ENCODE measurements at regions not wholly inside any gene's neighbourhood (a gene's known extent, or its start where the extent isn't known, plus 50 kb on each side); places are given as distances from the start of the nearest gene placed in this dataset.
A peak's percentile ranks its signal among the peaks of the same experiment; 100 is the strongest.

- no peak for FAIRE-seq
Observed at GRCh38 chr2:111219285-111219684, 98.6 kb downstream of the BCL2L11 start.

- FAIRE-seq: no peak
Observed at GRCh38 chr2:111219734-111220505, 99.2 kb downstream of the BCL2L11 start.

DNA sequence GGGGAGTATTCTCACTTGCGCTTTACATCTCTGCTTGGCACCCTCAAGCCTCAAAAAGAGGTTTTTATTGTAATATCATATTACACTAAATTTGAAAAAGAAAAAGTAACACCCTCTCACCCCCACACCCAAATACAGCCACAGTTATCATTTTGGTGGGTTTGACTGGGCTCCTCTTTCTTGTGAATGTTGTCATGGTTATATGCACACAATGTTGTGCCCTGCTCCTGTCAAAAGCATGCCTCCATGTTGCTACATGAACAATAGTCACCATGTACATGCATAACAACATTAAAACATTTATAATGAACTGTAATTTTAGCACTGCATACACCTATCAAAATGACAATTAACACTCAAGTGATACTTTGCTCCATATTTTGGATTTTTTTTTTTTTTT, 100.2 kb downstream of the BCL2L11 start:
- no peak for FAIRE-seq

DNA sequence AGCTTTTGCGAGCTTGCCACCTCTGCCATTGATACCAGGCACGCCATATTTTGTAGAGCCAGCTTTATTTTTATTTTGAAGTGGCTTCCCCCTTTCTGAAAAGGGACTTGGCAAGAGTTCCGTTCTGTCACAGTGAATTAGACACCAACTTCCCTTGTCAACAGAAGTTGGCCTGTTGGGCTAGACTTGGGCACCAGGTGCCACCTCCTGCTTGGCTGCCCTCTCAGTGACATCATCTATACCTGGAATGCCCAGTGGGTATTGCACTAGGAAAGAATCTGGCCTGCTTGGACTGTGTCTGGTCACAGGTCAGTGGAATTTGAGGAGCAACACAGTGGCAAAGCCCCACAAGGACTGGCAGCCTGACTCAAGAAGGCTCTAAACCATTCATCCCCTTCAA, 101.0 kb downstream of the BCL2L11 start:
- no peak for FAIRE-seq

- FAIRE-seq: no peak
Observed at GRCh38 chr2:111222204-111222866, 101.6 kb downstream of the BCL2L11 start.

GRCh38 chr2:111225856-111226255, 105.1 kb downstream of the BCL2L11 start:
- no peak for FAIRE-seq

DNA sequence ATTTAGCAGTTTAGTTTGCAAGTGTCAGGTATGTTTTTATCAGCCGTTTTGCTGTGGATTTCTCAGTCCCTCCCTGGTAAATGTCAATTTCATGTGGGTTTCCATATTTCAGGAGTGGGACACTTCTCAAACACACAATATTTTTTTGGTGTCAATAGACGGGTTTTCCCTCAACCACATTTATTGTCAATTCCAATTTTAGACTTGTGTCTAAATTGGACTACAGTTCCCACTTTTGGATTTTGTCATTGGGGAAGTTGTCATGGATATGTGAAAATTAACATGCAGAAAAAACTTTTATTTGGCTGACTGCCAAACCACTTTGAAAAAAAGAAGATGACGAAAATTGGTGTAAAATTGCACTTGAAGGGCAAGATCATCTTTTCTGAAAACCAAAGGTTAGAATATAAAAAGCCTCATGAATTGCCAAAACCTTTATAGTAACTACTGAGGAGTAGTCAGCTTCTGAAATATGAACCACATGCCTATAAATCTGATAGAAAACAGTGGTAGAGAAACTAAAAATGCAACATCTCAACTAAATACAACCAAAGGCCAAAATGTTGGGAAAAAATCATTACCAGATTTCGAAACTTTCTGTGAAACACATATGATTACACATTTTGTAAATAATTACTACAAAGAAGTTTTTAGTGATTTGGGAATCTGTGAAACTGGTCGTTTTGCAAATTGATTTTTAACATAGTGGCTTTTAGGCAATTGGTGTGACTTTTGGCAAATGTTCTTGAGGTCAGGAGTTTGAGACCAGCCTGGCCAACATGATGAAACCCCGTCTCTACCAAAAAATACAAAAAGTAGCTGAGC, 106.4 kb downstream of the BCL2L11 start:
- FAIRE-seq: peak; percentile 12

DNA sequence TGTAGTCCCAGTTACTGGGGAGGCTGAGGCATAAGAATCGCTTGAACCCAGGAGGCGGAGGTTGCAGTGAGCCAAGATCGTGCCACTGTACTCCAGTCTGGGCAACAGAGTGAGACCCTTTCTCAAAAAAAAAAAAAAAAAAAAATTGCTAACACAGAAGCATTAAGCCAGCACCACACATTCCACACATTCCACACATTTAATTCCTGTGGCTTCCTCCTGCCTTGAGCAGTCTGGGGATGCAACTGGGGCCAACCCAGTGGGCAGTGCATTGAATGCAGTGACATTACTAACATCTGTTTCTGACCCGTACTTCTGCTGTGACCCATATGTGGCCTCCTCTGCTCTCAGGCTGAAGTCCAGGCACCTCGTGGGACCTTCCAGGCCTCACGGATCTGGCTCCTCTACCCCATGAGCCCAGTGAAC, 107.0 kb downstream of the BCL2L11 start:
- no peak for FAIRE-seq

GRCh38 chr2:111231532-111232252, 111.0 kb downstream of the BCL2L11 start:
- FAIRE-seq: no peak

- FAIRE-seq: no peak
Observed at GRCh38 chr2:111235192-111236015, 114.7 kb downstream of the BCL2L11 start.

- no peak for FAIRE-seq
Observed at GRCh38 chr2:111236025-111236424, 115.3 kb downstream of the BCL2L11 start.

- FAIRE-seq: no peak
Observed at GRCh38 chr2:111238296-111238695, 117.6 kb downstream of the BCL2L11 start.

GRCh38 chr2:111239107-111239506, 118.4 kb downstream of the BCL2L11 start:
- FAIRE-seq: no peak

DNA sequence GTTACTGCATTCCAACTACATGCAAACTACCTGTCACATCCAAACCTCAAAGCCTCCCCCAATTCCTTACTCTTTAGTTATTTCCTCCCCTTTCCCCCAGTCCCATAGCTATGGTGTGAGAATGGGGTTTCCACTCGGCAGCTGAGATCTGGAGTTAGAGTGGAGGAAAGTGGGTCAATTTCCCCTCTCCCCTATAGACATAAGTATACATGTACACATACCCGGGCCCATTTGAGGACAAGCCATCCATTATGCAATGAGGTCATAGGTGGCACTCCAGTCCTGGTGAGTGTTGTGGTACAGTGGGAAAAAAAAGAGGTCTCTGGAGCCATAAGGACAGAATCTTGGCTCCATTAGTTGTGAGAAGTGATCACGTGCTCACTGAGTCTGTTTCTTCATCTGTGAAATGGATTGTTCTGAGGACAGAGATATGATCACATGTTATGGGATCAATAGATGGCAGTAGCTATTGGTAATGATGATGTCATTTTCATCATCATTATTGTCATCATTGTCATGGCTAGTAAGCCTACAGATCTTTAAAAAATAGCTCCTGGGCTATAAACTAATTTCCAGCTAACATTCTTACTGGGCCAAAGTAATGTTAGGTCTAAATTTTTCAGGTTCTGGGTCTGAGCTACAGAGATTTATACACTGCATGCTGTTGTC, 119.0 kb downstream of the BCL2L11 start:
- no peak for FAIRE-seq

- FAIRE-seq: no peak
Observed at GRCh38 chr2:111243295-111243694, 122.6 kb downstream of the BCL2L11 start.

DNA sequence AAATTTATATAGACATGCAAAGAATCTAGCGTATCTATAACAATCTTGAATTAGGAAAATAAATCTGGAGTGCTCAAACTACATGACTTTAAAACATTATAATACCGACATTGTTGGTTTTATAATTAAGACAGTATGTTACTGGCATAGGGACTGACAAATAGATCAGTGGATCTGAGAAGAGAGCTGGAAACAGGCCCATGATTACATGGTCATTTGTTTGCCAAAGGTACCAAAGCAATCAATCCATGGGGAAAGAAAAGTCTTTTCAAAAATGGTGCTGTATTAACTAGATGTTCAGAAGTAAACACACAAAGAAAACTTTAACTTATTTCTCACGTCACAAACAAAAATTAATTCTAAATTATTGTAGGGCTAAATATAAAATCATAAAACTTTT, 124.2 kb downstream of the BCL2L11 start:
- no peak for FAIRE-seq

- FAIRE-seq: no peak
Observed at GRCh38 chr2:111246620-111247061, 125.9 kb downstream of the BCL2L11 start.

DNA sequence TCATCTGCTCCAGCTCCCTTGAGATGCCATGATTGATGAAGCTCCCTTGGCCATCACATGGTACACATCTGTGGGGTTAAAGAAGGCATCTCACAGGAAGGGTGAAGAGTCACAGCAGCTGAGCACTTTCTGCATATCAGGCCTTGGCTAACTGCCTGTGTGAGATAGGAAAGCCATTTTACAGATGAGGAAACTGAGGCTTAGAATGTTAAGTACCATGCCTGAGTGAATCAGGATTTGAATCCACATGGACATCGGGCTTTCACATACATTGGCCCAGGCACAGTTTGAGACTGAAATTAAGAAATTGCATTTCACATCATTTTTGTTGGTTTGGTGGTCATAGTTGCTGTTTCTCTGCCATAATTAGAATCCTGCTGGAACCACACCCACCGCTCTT, 126.8 kb downstream of the BCL2L11 start:
- no peak for FAIRE-seq

DNA sequence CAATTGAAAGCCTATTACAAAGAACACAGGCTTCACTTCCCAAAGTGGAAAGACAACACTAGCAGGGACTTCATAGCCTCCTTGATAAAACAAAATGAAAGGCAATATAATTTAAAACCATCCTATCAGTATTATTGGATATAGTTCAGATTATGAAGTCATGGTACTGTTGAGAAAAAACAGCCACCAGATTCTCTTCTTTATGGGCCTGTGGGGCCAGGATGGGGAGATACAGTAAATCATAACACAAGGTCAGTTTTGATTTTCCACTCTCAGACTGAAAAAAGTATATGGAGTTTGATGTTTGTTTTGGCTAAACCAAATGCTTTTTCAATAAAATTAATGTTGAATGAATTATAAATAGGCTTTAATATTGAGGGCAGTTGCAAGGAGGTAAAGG, 129.1 kb downstream of the BCL2L11 start:
- FAIRE-seq: no peak

DNA sequence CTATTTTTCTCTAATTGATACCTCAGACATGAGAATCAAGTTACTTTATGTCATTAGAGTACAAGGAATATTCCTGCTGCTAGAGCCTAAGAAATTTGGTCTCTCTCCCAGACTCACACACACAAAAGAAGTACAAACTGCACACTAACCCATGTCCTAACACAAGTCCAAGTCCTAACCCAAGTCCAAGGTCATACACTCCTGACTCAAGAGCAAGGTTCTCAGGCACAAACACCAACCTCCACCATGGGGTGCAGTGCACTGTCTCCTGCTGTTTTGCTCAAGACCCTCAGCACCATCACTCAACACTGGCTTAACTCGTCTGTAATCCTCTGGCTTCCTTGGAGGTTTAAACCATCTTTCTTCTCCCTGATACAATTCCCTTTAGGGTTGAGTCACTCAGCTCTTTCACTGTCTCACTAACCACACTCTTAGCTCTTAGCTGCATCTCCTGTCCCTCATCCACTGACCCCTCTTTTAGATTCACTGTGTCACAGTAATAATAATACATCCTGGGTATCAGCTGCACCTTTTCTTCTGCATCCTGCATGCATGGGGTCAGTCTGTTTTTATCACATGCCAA, 129.8 kb downstream of the BCL2L11 start:
- no peak for FAIRE-seq

GRCh38 chr2:111251711-111252110, 131.0 kb downstream of the BCL2L11 start:
- FAIRE-seq: no peak
